GM12874 (cell line): ENCODE measurements at regions not wholly inside any gene's neighbourhood (a gene's known extent, or its start where the extent isn't known, plus 50 kb on each side); places are given as distances from the start of the nearest gene placed in this dataset.

ENCODE experiments used
- TF ChIP-seq, protein P1 (sequence below): IDR thresholded peaks from 2 replicates; pipeline ENCODE4 v1.5.1; 2011; ENCODE audit warnings: low read depth, mild to moderate bottlenecking, control low read depth, low read length, moderate library complexity; ENCODE audit not compliant: insufficient read depth

DNA sequence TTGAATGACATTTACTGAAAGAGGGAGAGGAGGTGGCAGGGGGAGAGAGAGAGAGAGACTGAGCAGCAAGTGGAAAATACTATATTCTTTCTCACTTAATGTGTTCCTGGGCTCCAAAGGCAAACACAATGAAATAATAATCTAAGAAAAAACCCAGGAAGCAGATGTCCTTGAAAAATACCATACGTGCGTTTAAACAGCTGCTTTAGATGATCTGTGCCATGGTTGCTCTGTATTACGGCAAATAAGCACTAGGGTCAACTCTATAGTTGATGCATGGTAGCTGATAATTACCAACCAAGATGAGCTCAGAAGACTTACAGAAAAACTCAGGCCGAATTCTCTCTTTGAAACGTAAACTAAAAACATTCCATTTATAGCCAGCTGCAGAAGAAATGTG lies 410.3 kb upstream of the TBL1XR1 start:
- TF ChIP-seq, protein P1, sequence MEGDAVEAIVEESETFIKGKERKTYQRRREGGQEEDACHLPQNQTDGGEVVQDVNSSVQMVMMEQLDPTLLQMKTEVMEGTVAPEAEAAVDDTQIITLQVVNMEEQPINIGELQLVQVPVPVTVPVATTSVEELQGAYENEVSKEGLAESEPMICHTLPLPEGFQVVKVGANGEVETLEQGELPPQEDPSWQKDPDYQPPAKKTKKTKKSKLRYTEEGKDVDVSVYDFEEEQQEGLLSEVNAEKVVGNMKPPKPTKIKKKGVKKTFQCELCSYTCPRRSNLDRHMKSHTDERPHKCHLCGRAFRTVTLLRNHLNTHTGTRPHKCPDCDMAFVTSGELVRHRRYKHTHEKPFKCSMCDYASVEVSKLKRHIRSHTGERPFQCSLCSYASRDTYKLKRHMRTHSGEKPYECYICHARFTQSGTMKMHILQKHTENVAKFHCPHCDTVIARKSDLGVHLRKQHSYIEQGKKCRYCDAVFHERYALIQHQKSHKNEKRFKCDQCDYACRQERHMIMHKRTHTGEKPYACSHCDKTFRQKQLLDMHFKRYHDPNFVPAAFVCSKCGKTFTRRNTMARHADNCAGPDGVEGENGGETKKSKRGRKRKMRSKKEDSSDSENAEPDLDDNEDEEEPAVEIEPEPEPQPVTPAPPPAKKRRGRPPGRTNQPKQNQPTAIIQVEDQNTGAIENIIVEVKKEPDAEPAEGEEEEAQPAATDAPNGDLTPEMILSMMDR, result no peak

DNA sequence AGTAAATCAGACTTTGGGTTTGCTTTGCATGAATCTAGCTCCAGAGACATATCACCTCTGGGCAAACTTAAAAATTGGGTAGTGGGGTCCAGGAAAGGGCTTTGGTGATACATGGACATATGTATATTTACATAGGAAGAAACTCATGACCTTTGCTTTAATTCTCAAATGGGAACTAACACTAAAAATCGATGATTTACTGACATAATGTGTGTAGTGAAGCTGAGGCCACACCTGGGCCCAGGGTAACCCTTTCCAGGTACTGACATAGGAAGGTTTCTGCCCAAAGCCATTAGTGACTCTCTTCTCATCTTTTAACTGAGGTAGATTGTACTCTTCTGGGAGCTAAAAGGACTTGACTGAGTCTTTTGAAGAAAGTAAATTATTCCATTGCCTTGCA lies 411.2 kb upstream of the TBL1XR1 start:
- TF ChIP-seq, protein P1, result no peak

DNA sequence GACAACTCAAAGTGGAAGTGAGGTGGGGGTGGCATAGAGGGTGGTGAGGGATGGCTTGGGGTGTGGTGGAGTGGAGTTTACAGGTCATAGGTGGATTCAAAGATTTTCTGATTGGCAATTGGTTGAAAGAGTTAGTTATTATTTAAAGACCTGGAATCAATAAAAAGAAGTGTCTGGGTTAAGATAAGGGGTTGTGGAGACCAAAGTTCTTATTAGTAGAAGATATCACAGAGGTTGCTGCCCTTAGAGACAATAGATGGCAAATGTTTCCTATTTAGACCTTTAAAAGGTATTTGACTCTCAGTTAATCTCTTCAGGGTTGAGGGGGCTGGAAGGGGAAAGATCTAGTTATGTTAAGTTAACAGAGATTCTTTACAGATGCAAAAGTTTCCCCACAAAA lies 412.3 kb upstream of the TBL1XR1 start:
- TF ChIP-seq, protein P1, result no peak

DNA sequence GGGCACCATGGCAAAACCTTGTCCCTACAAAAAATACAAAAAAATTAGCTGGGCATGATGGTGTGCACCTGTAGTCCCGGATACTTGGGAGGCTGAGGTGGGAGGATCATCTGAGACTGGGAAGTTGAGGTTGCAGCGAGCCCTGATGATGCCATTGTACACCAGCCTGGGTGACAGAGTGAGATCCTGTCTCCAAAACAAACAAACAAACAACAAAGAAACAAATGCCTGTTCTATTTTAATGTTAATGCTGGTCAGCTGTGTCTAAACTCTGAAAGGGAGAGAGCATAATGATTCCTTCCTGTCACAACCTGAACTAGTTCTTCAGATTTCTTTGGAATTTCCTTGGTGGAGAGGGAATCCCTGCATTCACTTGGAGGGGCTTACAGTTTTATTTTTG lies 413.0 kb upstream of the TBL1XR1 start:
- TF ChIP-seq, protein P1, result no peak

DNA sequence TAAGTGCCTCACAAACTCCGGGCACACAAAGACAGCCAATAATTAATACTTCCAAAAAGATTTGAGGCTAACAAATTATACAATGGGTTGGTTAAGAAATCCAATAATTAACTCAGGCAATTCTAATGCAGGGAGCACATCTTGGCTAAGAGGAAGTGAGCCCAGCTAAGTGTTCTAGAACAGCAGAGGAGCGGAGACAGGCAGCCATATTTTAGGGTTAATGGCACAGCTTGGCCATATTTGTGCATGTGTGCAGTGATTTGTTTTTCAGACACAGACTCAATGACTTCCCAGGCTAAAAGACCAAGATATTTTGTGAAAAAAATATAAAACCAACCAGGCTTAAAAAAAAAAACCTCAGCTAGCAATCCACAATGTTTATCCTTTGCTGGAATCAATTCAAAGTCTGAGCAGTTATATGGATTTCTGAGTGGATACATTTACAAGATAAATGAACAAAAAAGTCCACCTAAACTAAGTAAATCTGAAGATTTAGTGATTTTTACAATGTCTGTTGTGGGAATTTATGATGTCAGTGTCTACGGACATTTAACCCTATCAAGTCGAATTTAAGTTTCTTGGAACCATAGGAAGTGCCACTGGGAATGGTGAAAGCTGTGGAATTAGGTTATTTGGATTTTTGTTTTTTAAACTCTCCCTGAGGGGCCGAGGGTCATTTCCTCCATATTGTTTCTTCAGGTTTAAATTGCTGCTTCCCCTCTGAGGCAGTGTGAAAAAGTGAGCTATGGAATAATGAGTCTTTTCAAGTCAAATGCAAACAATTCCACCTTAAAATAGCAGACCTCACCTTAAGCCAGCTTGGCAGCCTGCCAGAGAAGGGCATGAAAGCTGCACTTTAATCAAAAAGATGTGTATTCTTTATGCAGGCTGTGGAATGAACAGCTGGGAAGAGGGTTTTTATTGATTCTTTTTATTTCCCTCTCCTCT lies 413.7 kb upstream of the TBL1XR1 start:
- TF ChIP-seq, protein P1, result no peak

DNA sequence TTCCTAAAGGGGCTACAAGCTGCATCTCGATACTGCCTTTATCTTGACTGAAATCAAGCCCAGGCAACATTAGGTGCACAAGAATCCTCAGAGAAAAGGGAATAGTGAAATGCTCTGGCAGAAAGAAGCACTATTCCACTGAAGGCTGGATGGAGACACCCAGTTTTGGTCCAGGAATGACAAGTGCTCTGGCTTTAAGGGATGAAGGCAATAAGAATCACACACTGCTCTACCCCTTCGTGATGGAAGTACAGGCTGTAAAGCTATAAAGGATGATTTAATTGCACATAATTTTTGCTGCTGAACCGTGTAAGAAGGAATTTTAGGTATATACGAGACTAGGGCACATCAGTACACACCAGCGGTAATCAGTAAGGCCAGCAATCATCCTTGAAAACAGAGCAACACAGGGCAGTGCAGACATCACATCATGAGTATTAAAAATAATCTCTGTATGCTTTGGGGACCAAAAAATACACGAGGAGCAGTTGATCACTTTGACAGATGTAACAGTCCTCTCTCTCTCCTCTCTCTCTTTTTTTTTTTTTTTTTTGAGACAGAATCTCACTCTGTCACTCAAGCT lies 414.6 kb upstream of the TBL1XR1 start:
- TF ChIP-seq, protein P1, result no peak

DNA sequence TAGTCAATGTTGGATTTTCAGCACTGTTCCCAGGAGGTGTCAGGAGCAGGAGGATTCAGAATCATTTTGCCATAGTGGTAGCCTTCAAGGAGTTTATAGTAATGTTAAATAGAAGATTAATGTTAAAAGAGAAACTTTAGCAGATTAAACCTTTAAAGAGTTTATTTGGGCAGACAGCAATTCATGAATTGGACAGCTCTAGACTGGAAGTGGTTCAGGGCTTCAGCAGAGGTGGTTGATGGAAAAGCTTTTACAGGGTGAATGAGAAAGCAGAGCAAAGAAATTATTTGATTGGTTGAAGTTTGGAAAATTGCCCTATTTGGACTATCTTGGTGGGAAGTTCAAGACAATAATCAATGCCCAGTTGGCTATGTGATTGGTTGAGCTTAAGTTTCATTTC lies 416.6 kb upstream of the TBL1XR1 start:
- TF ChIP-seq, protein P1, result no peak
